Left ventricle myocardium inferior (tissue), 1 donor: ENCODE measurements at regions not wholly inside any gene's neighbourhood (a gene's known extent, or its start where the extent isn't known, plus 50 kb on each side); places are given as distances from the start of the nearest gene placed in this dataset.

ENCODE experiments used
- DNase-seq: peaks from one replicate; pipeline ENCODE4 v3.0.0-alpha.2; 2020
- H3K27ac ChIP-seq: fragments of 200-600 bp; replicated peaks from 2 replicates; pipeline ENCODE4 v1.8.0; 2021
- H3K27me3 ChIP-seq: fragments of 200-600 bp; 2 replicates; pipeline ENCODE4 v1.8.0; 2021; ENCODE audit warnings: low read depth
- H3K36me3 ChIP-seq: fragments of 200-600 bp; 2 replicates; pipeline ENCODE4 v1.8.0; 2021
- H3K4me1 ChIP-seq: fragments of 200-600 bp; 2 replicates; pipeline ENCODE4 v1.8.0; 2021
- H3K4me3 ChIP-seq: fragments of 200-600 bp; 2 replicates; pipeline ENCODE4 v1.8.0; 2021; ENCODE audit warnings: mild to moderate bottlenecking, moderate library complexity
- H3K9me3 ChIP-seq: fragments of 200-600 bp; replicated peaks from 2 replicates; pipeline ENCODE4 v1.8.0; 2021
- CTCF ChIP-seq: fragments of 200-600 bp; IDR thresholded peaks from 2 replicates; pipeline ENCODE4 v1.8.0; 2021; ENCODE audit warnings: antibody characterized with exemption, mild to moderate bottlenecking, borderline replicate concordance
- intact Hi-C: fragments of 100-400 bp; cut with micrococcal nuclease; formaldehyde crosslinking; loops from one replicate; pipeline ENCODE4 v1.11.0; 2022
- donor health status: DM: no; HTN: yes; CAD: no; lungs with severe emphysema.

DNA sequence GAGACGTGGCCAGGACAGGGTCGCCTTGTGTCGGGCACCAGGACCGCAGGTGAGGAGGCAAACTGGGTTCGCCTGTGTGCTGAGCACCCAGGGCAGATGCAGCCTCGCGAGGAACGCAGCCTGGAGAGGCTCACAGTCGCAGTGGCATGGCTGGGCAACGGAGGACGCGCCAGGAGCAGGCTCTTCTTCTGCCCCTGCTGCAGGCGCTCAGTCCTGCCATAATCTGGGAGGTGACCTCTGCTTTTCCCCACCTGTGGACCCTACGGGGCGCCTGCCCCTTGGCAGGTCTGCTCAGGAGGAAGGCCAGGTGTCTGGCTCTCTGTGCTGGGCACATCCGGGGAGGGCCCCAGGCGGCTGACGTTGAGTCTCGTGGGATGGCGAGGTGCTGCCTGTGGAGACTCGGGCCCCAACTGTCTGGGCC, 1136.2 kb downstream of the BRD1 start:
- no peak for TF ChIP-seq CTCF
- H3K27me3 ChIP-seq, result peaks cover 36% of the 10 kb centered on the region
- H3K36me3 ChIP-seq, result no peaks in the 10 kb centered on the region
- H3K4me1 ChIP-seq, result no peaks in the 10 kb centered on the region
- no peak overlapping the region for H3K4me3 ChIP-seq
- intact Hi-C loops, result no loop called here
- no peak overlapping the region for H3K27ac ChIP-seq
- DNase-seq, result no peak
- H3K9me3 ChIP-seq, result no peaks in the 10 kb centered on the region

DNA sequence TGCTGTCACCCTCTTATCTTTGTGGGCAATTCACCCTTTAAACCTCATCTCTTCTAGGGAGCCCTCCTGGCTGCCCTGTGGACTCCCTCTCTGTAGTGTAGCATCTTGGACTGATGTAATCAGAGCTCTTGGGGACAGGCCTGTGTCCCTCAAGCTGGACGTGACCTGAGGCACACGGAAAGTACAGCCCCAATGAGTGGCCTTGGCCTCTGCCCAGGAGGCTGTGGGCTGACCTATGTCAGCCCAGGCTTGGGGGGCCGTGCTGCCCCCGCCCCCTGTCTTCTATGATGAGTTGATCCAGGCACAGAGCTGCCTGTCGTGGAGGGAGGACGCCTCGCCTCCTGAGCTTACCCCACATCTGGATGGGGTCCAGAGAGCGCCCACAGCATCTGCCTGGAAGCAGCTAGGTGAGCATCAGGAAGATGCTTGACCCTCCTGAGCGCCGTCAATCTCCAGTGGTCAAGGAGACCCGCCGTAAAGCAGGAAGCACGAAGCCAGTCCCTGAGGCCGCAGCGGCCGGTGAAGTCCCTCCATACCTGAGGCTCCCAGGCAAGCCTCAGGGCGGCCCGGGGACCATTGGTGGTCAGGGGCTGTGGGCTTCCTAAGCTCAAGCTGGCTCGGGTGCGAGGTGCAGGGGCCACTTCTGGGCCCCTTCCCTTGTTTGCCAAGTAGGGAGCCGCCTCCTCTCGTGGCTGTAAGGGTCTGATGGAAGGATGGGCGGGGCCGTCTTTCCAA, 1136.9 kb downstream of the BRD1 start:
- no peak for DNase-seq
- no peak for TF ChIP-seq CTCF
- no peak overlapping the region for H3K27ac ChIP-seq
- H3K9me3 ChIP-seq, result no peaks in the 10 kb centered on the region
- intact Hi-C loops, result no loop called here
- no peaks in the 10 kb centered on the region for H3K36me3 ChIP-seq
- H3K27me3 ChIP-seq, result peaks cover 33% of the 10 kb centered on the region
- no peak overlapping the region for H3K4me3 ChIP-seq
- no peaks in the 10 kb centered on the region for H3K4me1 ChIP-seq

DNA sequence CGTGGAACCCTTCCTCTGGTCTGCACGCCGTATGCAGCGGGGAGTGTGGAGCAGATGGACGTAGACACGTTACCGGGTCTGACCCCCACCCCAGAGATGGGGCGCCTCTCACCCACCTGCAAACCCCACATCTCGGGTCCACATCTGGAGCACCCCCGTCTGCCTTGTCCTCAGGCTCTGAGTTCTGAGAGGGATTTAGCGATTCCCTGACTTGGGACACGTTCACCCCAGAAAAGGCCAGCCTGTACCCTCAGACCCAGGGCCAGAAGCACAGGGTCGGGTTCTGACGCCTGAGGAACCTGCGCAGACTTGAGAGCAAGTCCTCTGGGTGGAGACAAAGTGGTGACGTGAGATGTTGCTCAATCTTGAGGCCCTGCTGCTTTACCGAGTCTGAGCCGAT, 1138.5 kb downstream of the BRD1 start:
- no peak for DNase-seq
- H3K9me3 ChIP-seq, result no peaks in the 10 kb centered on the region
- intact Hi-C loops, result no loop called here
- H3K36me3 ChIP-seq, result no peaks in the 10 kb centered on the region
- no peak overlapping the region for H3K27ac ChIP-seq
- H3K4me1 ChIP-seq, result no peaks in the 10 kb centered on the region
- TF ChIP-seq CTCF, result no peak
- no peak overlapping the region for H3K4me3 ChIP-seq
- H3K27me3 ChIP-seq, result peaks cover 30% of the 10 kb centered on the region

GRCh38 chr22:48688366-48688765, 1139.3 kb downstream of the BRD1 start:
- H3K27me3 ChIP-seq, result peaks cover 23% of the 10 kb centered on the region

GRCh38 chr22:48687606-48688005, 1140.1 kb downstream of the BRD1 start:
- Histone ChIP-seq H3K27ac (no peak overlapping the region), H3K9me3 (no peaks in the 10 kb centered on the region), H3K36me3 (no peaks in the 10 kb centered on the region), H3K27me3 (peaks cover 21% of the 10 kb centered on the region), H3K4me1 (no peaks in the 10 kb centered on the region), H3K4me3 (no peak overlapping the region)
- DNase-seq, result no peak
- no peak for TF ChIP-seq CTCF
- intact Hi-C loops, result no loop called here

More at GRCh38 chr22:48688366-48688765, 1139.3 kb downstream of the BRD1 start:
- Histone ChIP-seq H3K9me3 (no peaks in the 10 kb centered on the region), H3K4me3 (no peak overlapping the region), H3K36me3 (no peaks in the 10 kb centered on the region), H3K27ac (no peak overlapping the region), H3K4me1 (no peaks in the 10 kb centered on the region)
- intact Hi-C loops, result no loop called here
- no peak for TF ChIP-seq CTCF
- peak; percentile 3 for DNase-seq
